NCI-H1092 (cell line): ENCODE measurements at regions not wholly inside any gene's neighbourhood (a gene's known extent, or its start where the extent isn't known, plus 50 kb on each side); places are given as distances from the start of the nearest gene placed in this dataset.
"Not testable (repeated sequence)": the region's sequence is repeated elsewhere in the genome, so short reads cannot be mapped to it uniquely, and the experiment has no call there.

Experiments
- DNase-seq: peaks from one replicate; lab custom pipeline; 2025; lab: John Stamatoyannopoulos, UW

DNA sequence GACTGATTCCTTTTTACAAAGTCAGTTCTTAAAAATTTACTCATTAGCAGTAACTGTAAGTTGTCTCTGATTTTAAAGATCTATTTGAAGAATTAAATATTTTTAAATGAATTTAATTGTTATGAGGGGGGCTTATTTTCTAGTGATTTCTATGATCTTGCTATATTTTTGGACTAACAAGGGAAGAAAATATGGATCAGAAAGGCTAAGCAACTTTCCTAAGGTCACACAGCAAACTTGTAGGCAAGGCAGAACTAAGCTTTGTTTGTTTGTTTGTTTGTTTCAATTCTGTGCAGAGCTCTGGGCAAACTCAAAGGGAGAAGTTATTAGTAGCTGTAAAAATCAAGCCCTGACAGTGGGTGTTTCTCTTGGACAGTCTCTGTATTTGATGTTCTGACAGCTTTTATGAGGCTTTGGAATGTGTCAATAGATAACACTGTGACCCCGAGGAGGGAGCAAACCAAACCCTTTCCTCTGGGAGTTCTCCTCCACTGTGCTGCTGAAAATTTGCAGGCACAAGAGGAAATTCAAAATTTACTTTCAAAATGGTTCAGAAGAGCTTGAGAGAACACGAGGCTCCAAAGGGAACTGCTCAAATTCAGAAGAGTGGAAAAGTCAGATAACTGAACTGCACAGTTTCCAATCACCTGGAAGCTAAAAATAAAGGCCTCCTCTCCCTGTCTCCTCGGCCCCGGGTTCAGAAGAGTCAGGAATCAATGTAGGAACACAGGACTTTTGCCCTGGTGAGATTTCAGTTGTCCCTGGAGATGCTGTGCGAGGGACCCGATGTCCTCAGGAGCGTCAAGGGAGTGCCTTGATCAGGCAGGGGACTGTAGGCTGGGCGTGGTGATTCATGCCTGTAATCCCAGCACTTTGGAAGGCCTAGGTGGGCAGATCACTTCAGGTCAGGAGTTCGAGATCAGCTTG, 325.7 kb downstream of the GATA3 start:
- no peak for DNase-seq

DNA sequence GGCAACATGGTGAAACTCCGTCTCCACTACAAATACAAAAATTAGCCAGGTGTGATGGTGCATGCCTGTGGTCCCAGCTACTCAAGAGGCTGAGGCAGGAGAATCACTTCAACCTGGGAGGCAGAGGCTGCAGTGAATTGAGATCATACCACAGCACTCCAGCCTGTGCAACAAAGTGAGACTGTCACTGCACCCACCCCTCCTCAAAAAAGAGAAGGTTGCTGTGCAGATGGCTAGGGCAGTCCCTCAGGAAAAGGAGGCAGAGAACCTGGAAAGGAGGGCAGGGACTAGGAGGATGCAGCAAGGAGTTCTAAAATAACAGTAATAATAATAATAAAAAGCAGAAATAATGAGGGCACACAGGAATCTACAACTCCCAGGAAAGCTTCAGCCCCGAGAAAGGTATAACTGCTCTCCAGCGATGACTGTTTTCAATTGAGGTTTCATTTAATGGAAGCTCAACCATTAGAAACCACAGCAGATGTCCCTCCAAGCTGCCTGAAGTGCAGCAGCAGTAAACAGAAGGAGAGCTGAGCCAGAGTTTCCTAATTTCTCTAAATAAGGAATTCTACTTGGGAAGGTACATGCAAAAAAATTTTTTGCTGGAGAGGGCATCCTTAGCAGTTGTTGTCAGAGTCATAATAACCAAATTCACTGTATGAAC, 326.5 kb downstream of the GATA3 start:
- DNase-seq, result no peak

DNA sequence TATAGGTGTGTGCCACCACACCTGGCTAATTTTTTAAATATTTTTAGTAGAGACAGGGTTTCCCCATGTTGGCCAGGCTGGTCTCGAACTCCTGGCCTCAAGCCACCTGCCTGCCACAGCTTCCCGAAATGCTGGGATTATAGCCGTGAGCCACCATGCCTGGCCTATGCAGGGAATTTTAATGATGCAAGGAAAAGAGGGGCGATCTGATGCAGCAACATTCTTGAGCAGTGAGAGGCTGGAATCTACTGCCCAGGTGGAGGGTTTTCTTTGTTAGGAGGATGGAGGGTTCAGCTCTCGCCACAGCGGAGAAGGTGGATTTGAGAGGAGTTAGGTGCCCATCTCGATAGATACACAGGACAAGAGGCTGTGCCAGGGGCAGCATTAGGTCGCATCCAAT, 332.3 kb downstream of the GATA3 start:
- DNase-seq, result no peak

DNA sequence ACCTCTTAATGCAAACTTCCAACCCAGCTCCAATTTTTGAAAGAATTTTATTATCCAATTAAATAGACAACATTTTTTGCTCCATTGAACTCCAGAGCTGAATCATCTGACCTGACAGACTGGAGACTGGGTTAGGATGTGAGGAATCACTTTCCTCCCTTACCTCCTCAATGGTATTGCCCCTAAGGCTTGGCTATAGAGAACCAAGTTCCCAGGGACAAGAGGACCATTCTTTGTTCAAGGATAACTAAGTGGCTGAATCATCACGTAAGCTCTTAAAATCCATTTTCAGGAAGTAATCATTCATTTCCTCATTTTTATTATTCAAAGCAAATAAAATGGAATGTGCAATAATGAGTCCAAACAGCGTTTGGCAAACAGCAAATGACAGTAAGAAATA, 335.1 kb downstream of the GATA3 start:
- no peak for DNase-seq

DNA sequence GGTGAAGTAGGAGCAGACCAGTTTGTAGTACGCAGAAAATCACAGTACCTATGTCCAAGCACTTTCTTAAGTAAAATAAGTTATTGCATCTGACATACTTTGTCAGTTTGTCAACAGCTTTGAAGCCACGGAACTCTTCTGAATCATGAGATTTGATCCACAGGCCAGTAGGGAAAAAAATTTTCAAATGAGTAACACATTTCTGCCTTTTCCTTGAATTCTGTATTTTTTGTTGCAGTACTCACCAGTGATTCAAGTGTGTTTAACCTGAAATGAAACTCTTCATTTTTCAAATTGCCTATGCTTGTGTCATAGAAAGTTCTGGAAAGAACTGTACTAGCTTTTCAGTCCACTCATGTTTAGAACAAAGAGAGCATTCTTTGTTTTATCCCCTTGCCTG, 337.7 kb downstream of the GATA3 start:
- no peak for DNase-seq

DNA sequence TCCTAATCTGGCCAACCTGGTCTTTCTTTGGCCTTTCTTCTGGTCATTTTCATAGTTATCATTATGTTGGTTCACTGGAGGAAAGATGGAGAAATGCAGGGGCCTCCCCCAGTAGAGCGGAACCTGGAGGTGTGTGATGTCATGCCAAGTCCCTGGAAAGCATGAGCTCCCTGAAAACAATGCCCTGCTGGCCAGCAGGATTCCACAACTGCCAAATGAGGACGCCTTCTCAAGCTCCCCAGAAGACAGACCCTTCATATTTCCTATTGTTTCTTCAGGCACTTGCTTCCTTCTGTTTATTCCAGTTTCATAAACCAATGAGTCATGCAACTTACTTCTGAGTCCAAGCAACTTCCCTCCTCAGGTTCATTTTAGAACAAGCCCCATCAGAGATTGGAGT, 339.0 kb downstream of the GATA3 start:
- DNase-seq, result no peak

DNA sequence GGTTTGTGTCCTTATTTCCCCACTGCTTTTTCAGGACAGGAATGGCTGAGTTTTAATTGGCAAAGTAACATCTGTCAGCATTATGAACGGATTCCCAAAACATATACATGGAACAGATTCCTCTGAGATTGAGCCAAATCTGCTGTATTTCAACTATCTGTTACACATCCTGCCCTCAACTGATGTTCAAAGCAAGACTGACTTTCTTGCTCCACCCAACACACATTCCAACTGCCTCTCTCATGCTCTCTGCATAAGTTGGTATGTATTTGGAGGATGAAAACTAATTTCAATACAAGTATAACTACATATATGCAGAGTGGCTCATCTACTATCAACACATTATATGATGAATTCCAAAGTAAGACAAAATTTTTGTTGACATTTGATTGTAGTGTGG, 342.2 kb downstream of the GATA3 start:
- DNase-seq, result no peak

DNA sequence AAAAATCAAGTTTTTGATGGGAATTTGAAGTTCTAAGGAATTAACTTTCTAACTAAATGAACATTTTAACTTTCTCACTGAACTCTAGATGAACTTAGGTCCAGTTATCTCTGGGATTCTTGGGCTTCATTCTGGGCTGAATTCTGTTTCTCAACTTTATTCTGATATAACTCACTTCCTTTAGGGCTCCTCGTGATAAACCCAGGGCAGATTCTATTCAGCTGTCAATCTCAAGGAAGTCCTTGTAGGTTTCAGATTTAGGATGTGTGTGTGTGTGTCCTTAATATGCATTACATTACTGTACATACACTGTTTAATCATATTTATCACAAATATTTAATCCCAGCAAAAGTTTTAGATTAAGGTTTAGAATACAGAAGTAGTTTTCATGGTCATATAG, 344.3 kb downstream of the GATA3 start:
- no peak for DNase-seq

DNA sequence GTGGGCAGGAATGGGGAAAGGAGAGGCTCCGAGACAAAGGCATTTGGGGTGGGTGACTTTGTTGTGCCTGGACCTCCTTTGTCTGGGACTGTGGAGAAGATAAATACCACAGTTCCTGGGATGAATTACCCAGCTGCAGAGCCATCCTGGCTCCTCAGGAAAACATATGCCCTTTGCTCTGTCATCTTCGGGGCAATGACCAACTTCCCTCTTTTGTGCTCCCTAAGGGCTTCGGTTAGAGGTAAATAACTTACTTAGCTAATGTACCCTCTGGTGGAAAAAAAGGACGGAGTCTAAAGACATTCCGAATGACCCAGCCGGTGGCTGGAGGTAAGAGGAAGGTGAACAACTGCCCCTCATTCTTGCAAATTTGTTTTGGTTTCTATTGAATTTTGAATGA, 345.7 kb downstream of the GATA3 start:
- no peak for DNase-seq

DNA sequence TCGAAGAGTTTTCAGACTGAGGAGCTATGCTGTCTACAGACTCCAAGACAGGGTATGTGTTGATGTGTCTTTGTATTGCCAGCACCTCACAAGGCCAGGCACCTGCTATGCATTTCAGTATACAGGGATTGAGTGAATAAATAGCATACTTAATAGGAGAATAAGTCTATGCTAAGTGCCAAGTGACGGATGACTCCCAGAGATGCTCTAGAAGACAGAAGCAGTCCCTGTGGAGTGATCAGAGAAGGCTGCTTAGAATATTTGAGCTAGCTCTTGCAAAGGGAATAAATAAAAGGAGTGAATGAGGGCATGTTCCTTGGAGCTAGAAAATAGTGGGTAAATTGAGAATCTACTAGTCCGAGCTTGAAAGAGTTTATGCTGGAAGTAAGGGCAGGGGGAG, 346.4 kb downstream of the GATA3 start:
- no peak for DNase-seq

DNA sequence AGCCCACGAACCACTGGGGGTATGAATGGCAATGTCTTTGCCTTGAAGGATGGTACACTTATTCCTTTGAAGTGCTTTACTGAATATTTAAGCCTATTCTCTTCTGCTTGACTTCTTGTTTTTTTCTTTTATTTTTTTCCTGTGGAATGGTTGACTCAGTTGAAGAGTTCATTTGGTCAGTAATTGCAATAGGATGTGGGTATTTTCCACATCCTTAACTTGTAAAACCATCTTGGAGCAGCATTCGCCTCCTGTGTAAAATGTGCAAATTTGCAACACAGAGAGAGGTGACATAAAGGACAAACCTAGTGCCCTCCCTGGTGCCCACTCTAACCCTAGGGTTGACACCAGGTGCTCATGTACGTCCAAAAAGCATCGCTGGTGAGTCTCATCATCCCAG, 347.0 kb downstream of the GATA3 start:
- DNase-seq, result no peak

DNA sequence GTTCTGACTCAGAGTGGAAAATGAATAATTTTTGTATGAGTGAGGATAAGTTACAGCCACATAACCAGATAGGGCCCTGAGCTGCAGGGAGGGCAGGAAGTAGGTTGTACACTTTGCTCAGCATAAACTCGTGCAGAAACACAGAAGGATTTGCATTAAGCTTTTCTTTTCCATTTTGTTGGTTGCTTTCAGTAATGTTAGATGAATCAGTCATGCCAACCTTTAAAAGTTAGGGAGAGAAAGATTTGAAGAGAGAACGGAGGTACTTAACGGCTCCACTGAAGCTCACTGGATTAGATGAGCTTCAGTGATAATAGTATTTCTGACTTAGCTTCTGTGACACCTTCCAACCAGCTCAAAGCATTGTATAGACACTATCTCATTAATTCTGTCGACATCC, 348.1 kb downstream of the GATA3 start:
- no peak for DNase-seq

DNA sequence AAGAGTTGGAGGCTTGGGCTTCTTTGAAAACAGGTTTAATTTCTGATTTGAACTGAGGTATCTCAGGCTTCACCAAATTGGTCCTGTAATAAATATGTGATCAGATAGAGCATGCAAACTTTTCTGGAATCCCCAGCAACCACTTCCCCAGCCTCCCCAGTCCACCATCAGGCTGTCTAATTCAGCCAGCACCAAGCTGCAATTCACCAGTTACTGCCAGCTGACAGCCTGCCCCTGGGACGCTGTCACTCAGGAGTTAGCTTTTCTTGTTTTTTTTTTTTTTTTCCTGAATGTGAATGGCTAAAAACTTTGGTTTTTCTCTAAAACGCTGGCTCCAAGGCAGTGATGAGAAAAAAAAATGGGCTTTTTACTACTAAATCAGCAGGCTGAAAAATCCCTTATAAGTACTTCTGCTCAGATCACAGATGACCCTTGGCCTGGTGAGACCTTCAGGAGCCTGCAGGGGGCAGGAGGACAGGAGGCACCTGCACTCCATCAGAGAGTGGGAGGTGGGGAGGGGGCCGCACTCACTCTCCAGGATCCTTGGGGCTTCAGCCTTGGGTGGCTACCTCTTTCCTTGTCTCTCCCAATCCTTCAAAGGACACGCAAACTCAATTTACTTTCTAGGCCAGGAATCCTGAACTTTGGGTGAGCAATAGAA, 349.4 kb downstream of the GATA3 start:
- DNase-seq, result no peak

DNA sequence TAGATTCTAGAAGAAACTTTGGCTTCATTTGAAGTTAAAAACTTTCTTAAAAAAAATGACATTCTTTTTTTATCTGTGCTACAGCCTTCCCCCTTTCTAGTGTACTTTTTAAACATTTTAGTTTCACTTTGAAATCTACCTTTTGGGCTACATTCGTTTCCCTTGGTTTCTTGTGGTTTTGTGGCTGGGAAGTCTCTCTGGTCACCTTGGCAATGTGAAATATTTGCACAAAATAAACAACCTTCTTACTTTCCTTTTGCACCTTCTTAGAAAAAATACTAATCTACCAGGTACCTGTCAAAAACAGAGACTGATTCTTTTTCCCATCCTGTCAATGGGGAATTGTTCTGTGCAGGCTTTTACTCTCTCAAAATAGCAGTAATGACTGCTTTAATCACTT, 350.2 kb downstream of the GATA3 start:
- no peak for DNase-seq

DNA sequence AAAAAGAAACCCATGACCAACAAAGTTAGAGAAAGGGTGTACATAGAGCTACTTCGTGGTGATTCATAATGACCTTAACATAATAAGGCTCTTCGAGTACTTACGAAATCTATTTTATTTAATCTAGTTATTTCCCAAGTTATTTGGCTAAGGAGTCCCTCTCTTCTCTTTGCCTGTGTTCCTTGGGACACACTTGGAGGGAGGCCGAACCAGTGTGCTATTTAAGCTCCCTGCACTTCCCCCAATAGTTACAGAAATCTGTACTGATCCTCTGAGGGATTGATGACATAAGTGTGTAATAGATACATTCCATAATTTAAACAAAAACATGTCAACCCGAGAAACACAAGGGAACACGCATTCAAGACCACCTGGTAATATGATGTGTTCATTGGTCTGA, 351.1 kb downstream of the GATA3 start:
- DNase-seq, result no peak

DNA sequence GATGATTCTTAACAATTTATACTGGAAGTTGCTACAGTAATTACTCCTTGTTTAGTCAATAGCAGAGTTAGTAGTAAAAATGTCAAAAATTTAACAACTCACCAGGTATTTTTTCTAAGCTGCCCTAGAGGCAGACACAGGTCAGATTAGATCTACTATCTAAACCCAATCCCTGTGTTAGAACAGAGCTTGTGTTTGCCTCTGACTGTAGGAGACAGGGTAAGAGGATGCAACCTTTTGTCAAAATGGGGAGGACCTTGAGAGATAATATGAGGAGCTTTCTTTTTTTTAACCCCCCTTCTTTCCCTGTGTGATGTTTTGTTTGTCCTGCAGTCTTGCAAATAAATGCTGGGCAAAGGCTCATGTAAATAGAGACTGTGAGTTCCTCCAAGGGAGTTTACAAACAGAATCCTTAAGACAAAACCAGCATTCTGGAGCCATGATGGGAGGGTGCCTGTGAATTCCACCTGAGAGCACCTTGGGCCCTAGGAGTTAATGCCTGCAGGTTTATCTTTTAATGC, 353.1 kb downstream of the GATA3 start:
- no peak for DNase-seq

DNA sequence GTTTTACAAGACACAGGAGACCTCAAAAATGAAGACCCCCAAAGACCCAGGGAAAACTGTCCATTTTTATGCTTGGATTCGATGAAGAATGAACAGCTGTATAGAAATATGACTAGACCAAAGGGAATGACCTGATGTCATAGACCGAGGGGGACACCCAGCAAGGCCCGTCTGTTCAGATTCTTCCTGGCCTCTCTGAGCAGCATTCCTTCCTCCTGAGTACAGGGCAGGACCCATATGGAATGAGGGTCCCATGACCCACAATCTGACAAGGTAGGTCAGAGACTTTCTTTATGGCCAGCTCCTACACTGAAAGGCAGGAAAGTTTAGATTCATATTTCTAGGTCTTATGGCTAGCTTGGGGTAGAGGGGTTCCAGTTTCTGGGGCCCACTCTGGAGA, 356.0 kb downstream of the GATA3 start:
- DNase-seq, result no peak

DNA sequence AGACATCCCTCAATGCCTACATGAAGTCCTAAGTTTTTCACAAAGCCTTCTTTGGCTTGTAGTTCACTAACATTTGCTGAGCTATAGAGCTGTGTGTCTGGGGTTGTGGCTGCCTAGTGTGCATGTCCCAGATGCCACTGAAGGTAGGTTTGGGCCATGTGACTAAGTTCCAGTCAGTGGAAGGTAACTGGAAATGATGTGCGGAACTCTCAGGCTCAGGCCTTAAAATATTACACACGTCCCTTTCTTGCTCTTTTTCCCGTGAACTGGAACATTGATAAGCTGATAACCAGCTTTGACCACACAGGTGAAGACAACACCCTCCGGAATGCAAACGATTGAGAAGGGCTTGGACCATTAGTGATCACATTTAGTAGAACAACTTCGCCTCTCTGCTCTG, 358.1 kb downstream of the GATA3 start:
- DNase-seq, result no peak

DNA sequence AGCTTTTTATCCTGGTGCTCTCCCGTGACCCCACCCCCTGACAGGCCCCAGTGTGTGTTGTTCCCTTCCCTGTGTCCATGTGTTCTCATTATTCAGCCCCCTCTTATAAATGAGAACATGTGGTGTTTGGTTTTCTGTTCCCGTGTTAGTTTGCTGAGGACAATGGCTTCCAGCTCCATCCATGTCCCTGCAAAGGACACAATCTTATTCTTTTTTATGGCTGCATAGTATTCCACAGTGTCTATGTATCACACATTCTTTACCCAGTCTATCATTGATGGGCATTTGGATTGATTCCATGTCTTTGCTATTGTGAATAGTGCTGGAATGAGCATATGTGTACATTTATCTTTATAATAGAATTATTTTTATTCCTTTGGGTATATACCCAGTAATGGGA, 360.5 kb downstream of the GATA3 start:
- DNase-seq, result not testable (repeated sequence)

DNA sequence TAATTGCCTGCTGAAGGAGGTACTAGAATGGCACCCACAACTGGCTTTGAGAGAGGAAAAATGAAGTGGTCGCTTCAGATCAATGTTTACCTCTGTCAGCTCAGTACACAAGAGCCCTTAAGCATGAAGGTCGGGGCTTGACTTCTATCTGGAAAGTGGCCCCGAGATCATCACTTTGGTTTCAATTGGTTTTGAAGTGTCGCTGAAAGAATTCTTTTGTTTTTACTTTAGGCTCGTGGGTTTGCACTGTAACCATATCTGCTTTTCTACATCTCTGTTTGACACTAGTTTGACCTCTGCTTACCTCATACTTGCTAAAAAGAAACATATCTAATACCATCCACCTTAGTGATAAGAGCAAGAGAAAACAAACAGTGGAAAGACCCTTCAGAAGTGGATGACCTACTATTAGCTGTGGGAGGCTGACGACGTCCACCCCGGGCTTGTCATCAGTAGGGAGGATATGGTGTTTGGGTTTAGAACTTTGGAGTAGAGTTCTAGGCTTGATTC, 361.8 kb downstream of the GATA3 start:
- DNase-seq, result no peak

DNA sequence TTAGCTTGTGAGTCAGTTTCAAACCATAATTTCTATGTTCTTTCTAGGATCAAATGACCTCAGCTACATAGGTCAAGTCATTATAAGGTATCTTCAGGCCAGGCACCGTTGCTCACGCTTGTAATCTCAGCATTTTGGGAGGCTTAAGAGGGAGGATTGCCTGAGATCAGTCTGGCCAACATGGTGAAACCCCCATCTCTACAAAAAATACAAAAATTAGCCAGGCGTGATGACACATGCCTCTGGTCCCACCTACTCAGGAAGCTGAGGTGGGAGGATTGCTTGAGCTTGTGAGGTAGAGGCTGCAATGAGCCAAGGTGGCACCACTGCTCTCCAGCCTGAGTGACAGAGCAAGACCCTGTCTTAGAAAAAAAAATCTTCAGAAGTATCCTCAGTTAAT, 362.3 kb downstream of the GATA3 start:
- DNase-seq, result no peak

DNA sequence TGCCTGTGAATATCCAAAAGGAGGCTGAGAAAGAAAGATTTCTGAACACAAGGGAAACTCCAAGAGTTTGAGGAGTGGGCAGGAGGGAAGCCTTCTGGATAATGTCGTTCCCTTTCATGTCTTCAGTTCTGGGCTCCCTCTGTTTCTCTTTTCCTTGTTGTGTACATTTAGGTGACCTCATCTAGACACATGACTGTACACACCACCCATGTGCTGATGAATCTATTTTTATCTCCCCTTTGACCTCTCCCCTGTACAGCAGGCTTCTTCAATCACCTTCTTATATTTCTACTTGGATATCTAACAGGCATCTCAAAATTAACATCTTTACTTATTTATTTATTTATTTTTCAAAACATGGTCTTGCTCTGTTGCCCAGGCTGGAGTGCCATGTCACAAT, 363.1 kb downstream of the GATA3 start:
- DNase-seq, result no peak

DNA sequence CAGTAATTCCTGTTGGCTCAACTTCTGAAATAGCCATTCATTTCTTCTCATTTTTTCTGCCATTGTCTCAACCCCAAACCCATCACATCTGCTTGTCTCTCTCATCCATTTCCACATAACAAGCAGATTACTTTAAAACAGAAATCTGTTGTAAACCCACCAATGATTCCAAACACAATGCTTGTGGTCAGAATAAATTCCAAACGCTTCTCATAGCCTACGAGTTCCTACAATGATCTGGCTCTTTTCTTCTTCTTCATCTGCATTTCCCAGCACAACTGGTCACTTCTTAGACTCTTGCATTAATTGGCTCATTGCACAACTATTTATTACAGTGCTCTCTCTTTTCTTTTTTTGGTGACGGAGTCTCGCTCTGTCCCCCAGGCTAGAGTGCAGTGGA, 364.1 kb downstream of the GATA3 start:
- DNase-seq, result no peak
